H9 (cell line): ENCODE measurements at regions not wholly inside any gene's neighbourhood (a gene's known extent, or its start where the extent isn't known, plus 50 kb on each side); places are given as distances from the start of the nearest gene placed in this dataset.

Experiments used
- DNase-seq: peaks from one replicate; pipeline ENCODE4 v3.0.0-alpha.2; 2017
- H2AFZ ChIP-seq: one replicate; pipeline ENCODE4 v1.6.1; 2013; ENCODE audit warnings: mild to moderate bottlenecking, low read length, control low read depth, moderate library complexity
- H2AK5ac ChIP-seq: 2 replicates; pipeline ENCODE4 v1.6.1; 2013; ENCODE audit warnings: low read length, control low read depth, mixed read lengths; ENCODE audit not compliant: insufficient read length
- H2BK120ac ChIP-seq: one replicate; pipeline ENCODE4 v1.6.1; 2013; ENCODE audit warnings: low read depth, mild to moderate bottlenecking, low read length, control low read depth, inconsistent platforms; ENCODE audit not compliant: poor library complexity, severe bottlenecking
- H2BK12ac ChIP-seq: 2 replicates; pipeline ENCODE4 v1.6.1; 2013; ENCODE audit warnings: low read length, control low read depth, mixed read lengths, low read depth; ENCODE audit not compliant: insufficient read length
- H2BK15ac ChIP-seq: 2 replicates; pipeline ENCODE4 v1.6.1; 2013; ENCODE audit warnings: low read depth, low read length, control low read depth
- H2BK20ac ChIP-seq: one replicate; pipeline ENCODE4 v1.6.1; 2013; ENCODE audit warnings: low read depth, mild to moderate bottlenecking, low read length, control low read depth, inconsistent platforms; ENCODE audit not compliant: poor library complexity, severe bottlenecking
- H2BK5ac ChIP-seq: 2 replicates; pipeline ENCODE4 v1.6.1; 2013; ENCODE audit warnings: low read length, control low read depth, mixed read lengths; ENCODE audit not compliant: insufficient read length
- H3K14ac ChIP-seq: 2 replicates; pipeline ENCODE4 v1.6.1; 2013; ENCODE audit warnings: low read length, control low read depth; ENCODE audit not compliant: insufficient read depth
- H3K18ac ChIP-seq: 2 replicates; pipeline ENCODE4 v1.6.1; 2013; ENCODE audit warnings: low read depth, mild to moderate bottlenecking, mixed read lengths, low read length, control low read depth; ENCODE audit not compliant: insufficient read length
- H3K23ac ChIP-seq: 2 replicates; pipeline ENCODE4 v1.6.1; 2013; ENCODE audit warnings: low read length, control low read depth, mixed read lengths, low read depth; ENCODE audit not compliant: insufficient read length
- H3K23me2 ChIP-seq: 2 replicates; pipeline ENCODE4 v1.6.1; 2013; ENCODE audit warnings: low read depth, mild to moderate bottlenecking, mixed read lengths, low read length, control low read depth; ENCODE audit not compliant: insufficient read length, poor library complexity, severe bottlenecking
- H3K27ac ChIP-seq: 2 replicates; pipeline ENCODE4 v1.5.1; 2013; ENCODE audit warnings: low read length, control low read depth, mixed read lengths, low read depth; ENCODE audit not compliant: insufficient read length
- H3K27me3 ChIP-seq: 2 replicates; pipeline ENCODE4 v1.6.1; 2013; ENCODE audit warnings: low read length, control low read depth, inconsistent platforms; ENCODE audit not compliant: insufficient read depth
- H3K4ac ChIP-seq: 2 replicates; pipeline ENCODE4 v1.6.1; 2013; ENCODE audit warnings: low read depth, mild to moderate bottlenecking, control low read depth, inconsistent platforms, low read length, moderate library complexity
- H3K4me1 ChIP-seq: 2 replicates; pipeline ENCODE4 v1.6.1; 2013; ENCODE audit warnings: low read length, control low read depth, inconsistent platforms; ENCODE audit not compliant: insufficient read depth
- H3K4me2 ChIP-seq: 2 replicates; pipeline ENCODE4 v1.6.1; 2013; ENCODE audit warnings: low read length, control low read depth, mixed read lengths; ENCODE audit not compliant: insufficient read length, insufficient read depth
- H3K56ac ChIP-seq: 2 replicates; pipeline ENCODE4 v1.6.1; 2013; ENCODE audit warnings: low read depth, mild to moderate bottlenecking, mixed read lengths, low read length, control low read depth; ENCODE audit not compliant: insufficient read length
- H3K79me1 ChIP-seq: 2 replicates; pipeline ENCODE4 v1.6.1; 2013; ENCODE audit warnings: low read depth, mild to moderate bottlenecking, moderate library complexity, low read length, control low read depth, inconsistent platforms; ENCODE audit not compliant: insufficient read depth, poor library complexity, severe bottlenecking
- H3K79me2 ChIP-seq: 2 replicates; pipeline ENCODE4 v1.6.1; 2013; ENCODE audit warnings: low read length, control low read depth, inconsistent platforms; ENCODE audit not compliant: insufficient read depth
- H3K9ac ChIP-seq: 2 replicates; pipeline ENCODE4 v1.6.1; 2013; ENCODE audit warnings: low read length, control low read depth, mixed read lengths; ENCODE audit not compliant: insufficient read length; ENCODE audit errors: extremely low read depth
- H3K9me3 ChIP-seq: one replicate; pipeline ENCODE4 v1.6.1; 2013; ENCODE audit warnings: low read depth, low read length, inconsistent platforms; ENCODE audit not compliant: control insufficient read depth
- H3T11ph ChIP-seq: one replicate; pipeline ENCODE4 v1.6.1; 2013; ENCODE audit warnings: mild to moderate bottlenecking, low read length, control low read depth, inconsistent platforms
- H4K20me1 ChIP-seq: one replicate; pipeline ENCODE4 v1.6.1; 2013; ENCODE audit not compliant: control insufficient read depth, insufficient read length, insufficient read depth
- H4K5ac ChIP-seq: 2 replicates; pipeline ENCODE4 v1.6.1; 2013; ENCODE audit warnings: low read depth, mild to moderate bottlenecking, mixed read lengths, low read length, control low read depth; ENCODE audit not compliant: insufficient read length
- H4K8ac ChIP-seq: replicated peaks from 2 replicates; pipeline ENCODE4 v1.6.1; 2013; ENCODE audit warnings: low read length, control low read depth, mixed read lengths, low read depth; ENCODE audit not compliant: insufficient read length
- H4K91ac ChIP-seq: 2 replicates; pipeline ENCODE4 v1.6.1; 2013; ENCODE audit warnings: low read depth, mild to moderate bottlenecking, moderate library complexity, mixed read lengths, low read length, control low read depth; ENCODE audit not compliant: insufficient read length
- H3K27ac Mint-ChIP-seq, 3 experiments: 2 replicates in 2 of 3; 3 replicates in 1 of 3; pipeline ENCODE4 v1.8.0; 2020 to 2021; ENCODE audit warnings: mixed read lengths in 3 of 3, mild to moderate bottlenecking in 1 of 3, moderate library complexity in 1 of 3
- H3K27me3 Mint-ChIP-seq: 2 replicates; pipeline ENCODE4 v1.8.0; 2021; ENCODE audit warnings: low read depth, mild to moderate bottlenecking, moderate library complexity, mixed read lengths
- H3K36me3 Mint-ChIP-seq, 3 experiments: 2 replicates in 2 of 3; 3 replicates in 1 of 3; pipeline ENCODE4 v1.8.0; 2020 to 2021; ENCODE audit warnings: low read depth in 3 of 3, mixed read lengths in 3 of 3; ENCODE audit not compliant: insufficient read depth in 1 of 3
- H3K4me1 Mint-ChIP-seq, 2 experiments: 2 replicates each; pipeline ENCODE4 v1.8.0; 2020; ENCODE audit warnings: mixed read lengths in 2 of 2
- H3K4me3 Mint-ChIP-seq, 2 experiments: 2 replicates in 1 of 2; 3 replicates in 1 of 2; pipeline ENCODE4 v1.8.0; 2020 to 2021; ENCODE audit warnings: mild to moderate bottlenecking in 2 of 2, mixed read lengths in 2 of 2, moderate library complexity in 1 of 2
- H3K9me3 Mint-ChIP-seq, 2 experiments: 2 replicates in 1 of 2; 3 replicates in 1 of 2; pipeline ENCODE4 v1.8.0; 2020; ENCODE audit warnings: mild to moderate bottlenecking in 2 of 2, mixed read lengths in 2 of 2, moderate library complexity in 1 of 2
- CTCF ChIP-seq: fragments of 200-600 bp; sonication (generic); conservative IDR thresholded peaks from 3 replicates; pipeline ENCODE4 v1.8.0; 2021; ENCODE audit warnings: antibody characterized with exemption, mild to moderate bottlenecking

- Histone ChIP-seq H3K14ac (no peak overlapping the region), H2BK20ac (no peak overlapping the region), H2BK15ac (no peak overlapping the region), H2AFZ (no peak overlapping the region), H3K56ac (no peak overlapping the region), H2BK12ac (no peak overlapping the region), H4K8ac (no peak overlapping the region), H3T11ph (no peak overlapping the region), H3K4me1 (no peaks in the 10 kb centered on the region), H2BK120ac (no peak overlapping the region), H3K9ac (no peak overlapping the region), H2BK5ac (no peak overlapping the region), H4K5ac (no peak overlapping the region), H3K27me3 (no peaks in the 10 kb centered on the region), H3K4me2 (no peak overlapping the region), H3K9me3 (no peaks in the 10 kb centered on the region), H3K23ac (no peak overlapping the region), H2AK5ac (no peak overlapping the region), H3K79me2 (0 out of 2 replicates have a peak, but pooled peaks cover 1% of the 10 kb centered on the region), H4K20me1 (no peaks in the 10 kb centered on the region), H3K4ac (no peak overlapping the region), H3K23me2 (no peaks in the 10 kb centered on the region), H4K91ac (no peak overlapping the region), H3K27ac (no peak overlapping the region), H3K18ac (no peak overlapping the region), H3K79me1 (no peaks in the 10 kb centered on the region)
- no peak for TF ChIP-seq CTCF
- peaks cover 0 to 13% (median 6%) of the 10 kb centered on the region in 3 experiments; a peak in 3 of 7 replicates for H3K36me3 Mint-ChIP-seq
- no peak overlapping the region for H3K27ac Mint-ChIP-seq
- no peaks in the 10 kb centered on the region for H3K4me1 Mint-ChIP-seq
- H3K9me3 Mint-ChIP-seq: peaks cover 5 to 10% of the 10 kb centered on the region in 2 experiments; a peak in 4 of 5 replicates
- H3K4me3 Mint-ChIP-seq: no peak overlapping the region
- no peak for DNase-seq
- no peaks in the 10 kb centered on the region for H3K27me3 Mint-ChIP-seq
Observed at GRCh38 chr2:116687371-116687770, 1127.1 kb upstream of the DDX18 start.
